Spleen (tissue), 11 donors: ENCODE measurements at regions not wholly inside any gene's neighbourhood (a gene's known extent, or its start where the extent isn't known, plus 50 kb on each side); places are given as distances from the start of the nearest gene placed in this dataset.

Source experiments
- DNase-seq: peaks from one replicate; pipeline ENCODE4 v3.0.0-alpha.2; 2020
- H3K27ac ChIP-seq, 8 donors: fragments of 200-600 bp; sonication (generic) in 7 of 8; 1 replicate in 4 of 8; 2 replicates in 4 of 8; pipeline versions ENCODE4 v1.5.0 to v1.8.0; 2016 to 2021; ENCODE audit warnings: inconsistent platforms in 4 of 8, mild to moderate bottlenecking in 4 of 8, moderate library complexity in 1 of 8
- H3K27me3 ChIP-seq, 7 donors: fragments of 200-600 bp; sonication (generic) in 6 of 7; replicated peaks in 1 of 7; 1 replicate in 4 of 7; 2 replicates in 3 of 7; pipeline versions ENCODE4 v1.5.0 to v1.8.0; 2016 to 2021; ENCODE audit warnings: inconsistent platforms in 3 of 7, mild to moderate bottlenecking in 1 of 7
- H3K36me3 ChIP-seq, 6 donors: fragments of 200-600 bp; sonication (generic) in 5 of 6; 1 replicate in 4 of 6; 2 replicates in 2 of 6; pipeline versions ENCODE4 v1.5.0 to v1.8.0; 2016 to 2021; ENCODE audit warnings: inconsistent platforms in 2 of 6
- H3K4me1 ChIP-seq, 6 donors: fragments of 200-600 bp; sonication (generic) in 5 of 6; 1 replicate in 3 of 6; 2 replicates in 3 of 6; pipeline versions ENCODE4 v1.5.0 to v1.8.0; 2016 to 2021; ENCODE audit warnings: inconsistent platforms in 3 of 6
- H3K4me3 ChIP-seq, 8 donors: fragments of 200-600 bp; sonication (generic) in 7 of 8; 1 replicate in 4 of 8; 2 replicates in 4 of 8; pipeline versions ENCODE4 v1.5.0 to v1.8.0; 2016 to 2021; ENCODE audit warnings: inconsistent platforms in 4 of 8, mild to moderate bottlenecking in 4 of 8, moderate library complexity in 2 of 8
- H3K9me3 ChIP-seq, 8 donors: fragments of 200-600 bp; sonication (generic) in 7 of 8; 1 replicate in 4 of 8; 2 replicates in 4 of 8; pipeline versions ENCODE4 v1.5.0 to v1.8.0; 2016 to 2021; ENCODE audit warnings: inconsistent platforms in 4 of 8
- POLR2A ChIP-seq, 3 donors: fragments of 450-650 bp; IDR thresholded peaks; one replicate each; pipeline ENCODE4 v1.5.1; 2017; ENCODE audit warnings: antibody characterized with exemption in 3 of 3, mild to moderate bottlenecking in 1 of 3
- POLR2AphosphoS5 ChIP-seq, 3 donors: sonication (generic); formaldehyde crosslinking; IDR thresholded peaks; one replicate each; pipeline ENCODE4 v1.5.1; 2017; ENCODE audit warnings: antibody characterized with exemption in 3 of 3
- WGBS, 5 donors: extraction: QIAGEN DNeasy Blood & Tissue Kit in 3 of 5; methylation state at CpG; one replicate each; pipeline versions ENCODE4 v1.1.5 to v1.1.7; 2013 to 2018; 5-methylcytosine and 5-hydroxymethylcytosine counted together
- intact Hi-C: fragments of 100-400 bp; cut with DNase I; formaldehyde crosslinking; loops from one replicate; pipeline ENCODE4 v1.15.0; 2023; ENCODE audit warnings: low total_unique reads
- TF ChIP-seq, protein P1 (sequence below), 11 experiments: fragments of 200-600 bp in 7 of 11; fragments of 450-650 bp in 4 of 11; sonication (generic) in 4 of 11; IDR thresholded peaks in 8 of 11; conservative IDR thresholded peaks in 3 of 11; 1 replicate in 7 of 11; 2 replicates in 4 of 11; pipeline versions ENCODE4 v1.4.0 to v1.8.0; 2016 to 2021; ENCODE audit warnings: antibody characterized with exemption in 11 of 11, inconsistent platforms in 4 of 11, mild to moderate bottlenecking in 1 of 11
- donor health status: healthy with polysubstance abuse.
- donor health status: DM: no; HTN: no; CAD: no; lungs with moderate emphysema.
- donor health status: DM: no; HTN: no; CAD: no.
- donor health status: Bipolar disorder and iron deficiency.
- donor health status: healthy.
- donor health status: DM: no; HTN: no; CAD: no.
- donor health status: DM: yes; HTN: yes; CAD: no.

GRCh38 chr17:14670861-14671260 lies 370.0 kb downstream of the HS3ST3B1 start:
- H3K36me3 ChIP-seq = no peaks in the 10 kb centered on the region
- no peaks in the 10 kb centered on the region for H3K27me3 ChIP-seq
- TF ChIP-seq POLR2AphosphoS5 (IDR thresholded peaks at IDR 0.05) = no peak
- TF ChIP-seq, protein P1, sequence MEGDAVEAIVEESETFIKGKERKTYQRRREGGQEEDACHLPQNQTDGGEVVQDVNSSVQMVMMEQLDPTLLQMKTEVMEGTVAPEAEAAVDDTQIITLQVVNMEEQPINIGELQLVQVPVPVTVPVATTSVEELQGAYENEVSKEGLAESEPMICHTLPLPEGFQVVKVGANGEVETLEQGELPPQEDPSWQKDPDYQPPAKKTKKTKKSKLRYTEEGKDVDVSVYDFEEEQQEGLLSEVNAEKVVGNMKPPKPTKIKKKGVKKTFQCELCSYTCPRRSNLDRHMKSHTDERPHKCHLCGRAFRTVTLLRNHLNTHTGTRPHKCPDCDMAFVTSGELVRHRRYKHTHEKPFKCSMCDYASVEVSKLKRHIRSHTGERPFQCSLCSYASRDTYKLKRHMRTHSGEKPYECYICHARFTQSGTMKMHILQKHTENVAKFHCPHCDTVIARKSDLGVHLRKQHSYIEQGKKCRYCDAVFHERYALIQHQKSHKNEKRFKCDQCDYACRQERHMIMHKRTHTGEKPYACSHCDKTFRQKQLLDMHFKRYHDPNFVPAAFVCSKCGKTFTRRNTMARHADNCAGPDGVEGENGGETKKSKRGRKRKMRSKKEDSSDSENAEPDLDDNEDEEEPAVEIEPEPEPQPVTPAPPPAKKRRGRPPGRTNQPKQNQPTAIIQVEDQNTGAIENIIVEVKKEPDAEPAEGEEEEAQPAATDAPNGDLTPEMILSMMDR (IDR thresholded peaks at IDR 0.05 in 8 of 11, conservative IDR thresholded peaks at IDR 0.05 in 3 of 11) = no peak
- no peak for TF ChIP-seq POLR2A (IDR thresholded peaks at IDR 0.05)
- WGBS, 5 donors = 87 to 100% (median 94%) methylated on average over 1 of the region's 1 CpG
- no peak overlapping the region for H3K4me3 ChIP-seq
- no peaks in the 10 kb centered on the region for H3K9me3 ChIP-seq
- H3K27ac ChIP-seq = no peak overlapping the region
- intact Hi-C loops = no loop called here
- no peak for DNase-seq
- H3K4me1 ChIP-seq = no peaks in the 10 kb centered on the region

- no peaks in the 10 kb centered on the region for H3K27me3 ChIP-seq
- no peaks in the 10 kb centered on the region for H3K4me1 ChIP-seq
- no peak for DNase-seq
- intact Hi-C loops = no loop called here
- WGBS, 5 donors = 15 to 82% (median 44%) methylated on average over 4 of the region's 4 CpGs
- H3K9me3 ChIP-seq = peaks cover 0 to 3% (median 0%) of the 10 kb centered on the region in 8 donors
- H3K4me3 ChIP-seq = no peak overlapping the region
- TF ChIP-seq POLR2A (IDR thresholded peaks at IDR 0.05) (no peak), POLR2AphosphoS5 (IDR thresholded peaks at IDR 0.05) (no peak)
- TF ChIP-seq, protein P1 (IDR thresholded peaks at IDR 0.05 in 8 of 11, conservative IDR thresholded peaks at IDR 0.05 in 3 of 11) = no peak
- H3K36me3 ChIP-seq = no peaks in the 10 kb centered on the region
- no peak overlapping the region for H3K27ac ChIP-seq
Measured at GRCh38 chr17:14664511-14664910, 363.6 kb downstream of the HS3ST3B1 start.

DNA sequence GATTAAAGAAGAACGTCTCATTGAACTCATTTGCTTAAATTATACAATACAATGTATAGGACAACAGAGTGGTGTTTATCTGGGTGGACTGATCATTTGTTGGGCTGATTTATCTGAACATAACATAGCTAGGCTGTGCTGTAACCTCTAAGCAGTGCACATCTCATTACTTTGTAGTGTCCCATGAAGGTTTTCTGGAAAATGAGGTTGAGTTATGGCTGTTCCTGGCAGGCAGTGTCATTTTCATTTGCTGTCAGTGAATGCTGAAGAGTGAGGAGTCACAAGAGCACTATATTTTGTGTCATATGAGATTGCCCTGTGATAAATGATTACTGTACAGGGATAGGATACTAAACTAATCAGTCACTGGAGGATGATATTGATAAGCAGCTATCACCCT lies 340.2 kb downstream of the HS3ST3B1 start:
- no peaks in the 10 kb centered on the region for H3K36me3 ChIP-seq
- no peak overlapping the region for H3K4me3 ChIP-seq
- DNase-seq = no peak
- TF ChIP-seq, protein P1 (IDR thresholded peaks at IDR 0.05 in 8 of 11, conservative IDR thresholded peaks at IDR 0.05 in 3 of 11) = no peak
- TF ChIP-seq POLR2A (IDR thresholded peaks at IDR 0.05) (no peak), POLR2AphosphoS5 (IDR thresholded peaks at IDR 0.05) (no peak)
- WGBS, 5 donors = 74 to 89% (median 81%) methylated on average over 1 of the region's 1 CpG
- peaks cover 0 to 3% (median 0%) of the 10 kb centered on the region in 7 donors for H3K27me3 ChIP-seq
- intact Hi-C loops = no loop called here
- no peak overlapping the region for H3K27ac ChIP-seq
- H3K4me1 ChIP-seq = no peaks in the 10 kb centered on the region
- H3K9me3 ChIP-seq = peaks cover 0 to 4% (median 0%) of the 10 kb centered on the region in 8 donors

GRCh38 chr17:14637260-14637659 lies 336.4 kb downstream of the HS3ST3B1 start:
- Histone ChIP-seq H3K36me3 (no peaks in the 10 kb centered on the region), H3K27me3 (peaks cover 0 to 3% (median 0%) of the 10 kb centered on the region in 7 donors), H3K27ac (no peak overlapping the region), H3K4me3 (no peak overlapping the region), H3K4me1 (no peaks in the 10 kb centered on the region), H3K9me3 (peaks cover 0 to 13% (median 8%) of the 10 kb centered on the region in 8 donors)
- 90 to 100% (median 93%) methylated on average over 1 of the region's 1 CpG for WGBS, 5 donors
- intact Hi-C loops = no loop called here
- DNase-seq = no peak
- TF ChIP-seq POLR2A (IDR thresholded peaks at IDR 0.05) = no peak
- no peak for TF ChIP-seq POLR2AphosphoS5 (IDR thresholded peaks at IDR 0.05)

DNA sequence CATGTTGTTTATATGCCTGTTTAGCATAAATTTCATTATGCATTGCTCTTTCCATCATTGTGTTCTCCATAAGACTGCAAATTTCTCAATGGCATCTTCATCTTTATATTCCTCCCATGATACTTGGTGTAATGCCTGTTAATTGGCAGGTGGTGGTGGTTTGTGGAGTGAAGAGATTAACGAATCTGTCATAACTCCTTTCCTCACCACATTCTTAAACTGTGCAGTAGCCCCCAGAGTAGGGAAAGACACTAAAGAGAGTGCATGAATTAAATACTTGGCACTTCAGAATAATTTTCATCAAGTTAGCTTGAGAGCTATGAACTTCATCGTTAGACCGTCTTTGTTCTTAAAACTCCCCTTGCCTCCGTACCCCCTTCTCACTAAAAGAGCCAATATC lies 329.7 kb downstream of the HS3ST3B1 start:
- peaks cover 0 to 15% (median 14%) of the 10 kb centered on the region in 8 donors for H3K9me3 ChIP-seq
- no peaks in the 10 kb centered on the region for H3K4me1 ChIP-seq
- intact Hi-C loops = no loop called here
- TF ChIP-seq, protein P1 (IDR thresholded peaks at IDR 0.05 in 8 of 11, conservative IDR thresholded peaks at IDR 0.05 in 3 of 11) = no peak
- no peak for TF ChIP-seq POLR2A (IDR thresholded peaks at IDR 0.05)
- TF ChIP-seq POLR2AphosphoS5 (IDR thresholded peaks at IDR 0.05) = no peak
- H3K27me3 ChIP-seq = no peaks in the 10 kb centered on the region
- 72 to 85% (median 80%) methylated on average over 4 of the region's 4 CpGs for WGBS, 5 donors
- no peak for DNase-seq
- H3K27ac ChIP-seq = no peak overlapping the region
- H3K4me3 ChIP-seq = no peak overlapping the region
- no peaks in the 10 kb centered on the region for H3K36me3 ChIP-seq
